HG02623 (cell line): ENCODE measurements at regions not wholly inside any gene's neighbourhood (a gene's known extent, or its start where the extent isn't known, plus 50 kb on each side); places are given as distances from the start of the nearest gene placed in this dataset.
"Not testable (repeated sequence)": the region's sequence is repeated elsewhere in the genome, so short reads cannot be mapped to it uniquely, and the experiment has no call there.

Experiments used
- ATAC-seq: cut with Tn5 transposase; IDR thresholded peaks from one replicate; pipeline ENCODE4 v1.9.1; 2021; ENCODE audit warnings: moderate library complexity; ENCODE audit not compliant: unreplicated experiment

GRCh38 chr4:10853196-10853595, 168.6 kb upstream of the CLNK start:
- ATAC-seq: no peak

DNA sequence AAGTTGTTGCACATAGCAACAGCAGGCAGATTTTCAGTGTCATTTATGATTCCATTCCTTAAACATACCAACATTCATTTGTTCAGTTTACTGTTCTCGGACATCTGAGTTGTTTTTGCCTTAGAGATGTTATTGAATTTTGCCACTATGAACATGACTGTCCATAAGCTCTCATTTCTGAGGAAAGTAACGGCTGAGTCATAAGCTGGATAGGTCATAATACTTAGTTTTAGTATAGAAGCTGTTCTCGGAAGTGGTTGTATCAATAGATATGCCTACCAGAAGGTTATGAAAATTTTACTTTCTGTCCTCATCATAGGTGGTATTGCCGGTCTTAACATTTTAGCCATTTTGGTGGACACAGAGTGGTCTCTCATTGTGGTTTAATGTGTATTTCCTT, 157.1 kb upstream of the CLNK start:
- no peak for ATAC-seq

DNA sequence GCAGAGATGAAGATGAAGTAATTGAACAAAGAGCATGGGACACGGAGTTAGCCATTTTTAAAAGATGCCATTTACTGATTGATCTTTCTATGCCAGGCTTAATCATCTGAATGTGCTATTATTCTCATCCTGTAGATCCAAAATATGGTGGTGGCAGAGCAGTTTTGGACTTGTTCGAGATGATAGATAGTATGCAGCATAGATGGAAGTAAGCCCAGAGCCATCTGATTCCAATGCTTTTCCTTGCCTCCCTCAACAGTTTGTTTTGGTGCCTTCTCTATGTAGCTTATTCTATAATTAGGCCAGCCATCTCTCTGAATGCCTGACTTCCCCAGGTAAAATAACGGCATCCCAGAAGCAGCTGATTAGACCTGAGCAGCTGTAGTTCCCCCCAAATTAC, 152.6 kb upstream of the CLNK start:
- ATAC-seq: no peak

- no peak for ATAC-seq
Observed at GRCh38 chr4:10832806-10833628, 148.4 kb upstream of the CLNK start.

DNA sequence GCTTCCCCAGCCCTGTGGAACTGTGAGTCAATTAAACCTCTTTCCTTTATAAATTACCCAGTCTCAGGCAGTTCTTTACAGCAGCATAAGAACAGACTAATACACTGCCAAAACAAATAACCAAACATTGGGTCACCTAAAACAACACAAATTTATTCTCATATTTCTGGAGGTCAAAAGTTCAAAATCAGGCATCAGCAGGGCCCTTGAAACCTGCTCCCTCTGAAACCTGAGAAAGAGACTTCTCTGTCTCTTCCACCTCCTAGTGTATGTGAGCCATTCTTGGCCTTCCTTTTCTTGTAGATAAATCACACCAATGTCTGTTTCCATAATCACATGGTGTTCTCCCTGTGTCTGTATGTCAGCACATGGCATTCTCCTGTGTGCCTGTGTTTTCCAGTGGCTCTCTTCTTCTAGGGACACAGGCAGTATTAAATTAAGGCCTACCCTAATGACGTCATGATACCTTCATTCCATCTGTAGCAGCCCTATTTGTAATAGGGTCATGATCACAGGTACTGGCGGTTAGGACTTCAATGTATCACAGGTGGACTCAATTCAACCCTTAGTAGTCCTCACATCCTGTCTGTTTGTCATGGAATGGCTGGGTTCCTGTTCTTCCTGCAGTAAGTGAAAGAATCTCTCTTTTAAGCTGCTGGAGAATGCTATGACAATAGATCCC, 147.3 kb upstream of the CLNK start:
- no peak for ATAC-seq

- not testable (repeated sequence) for ATAC-seq
Observed at GRCh38 chr4:10828918-10829538, 144.5 kb upstream of the CLNK start.

DNA sequence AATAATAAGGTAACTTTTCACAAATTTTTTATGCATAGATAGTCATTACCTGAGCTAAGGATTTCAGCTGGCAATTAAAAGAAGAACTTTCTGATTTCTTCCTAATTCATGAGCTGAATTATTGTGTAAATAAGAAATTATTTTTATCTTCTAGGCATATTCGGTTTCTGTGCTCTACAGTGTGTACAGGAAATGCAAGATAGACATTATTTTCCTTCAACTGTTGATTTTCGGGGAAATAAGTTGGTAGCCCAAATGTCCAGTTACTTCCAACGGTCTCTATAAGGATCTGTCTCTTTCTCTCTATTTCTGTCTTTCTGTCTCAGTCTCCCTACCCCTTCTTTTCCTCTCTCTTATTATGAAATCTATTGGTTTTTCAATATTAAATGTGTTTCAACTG, 137.3 kb upstream of the CLNK start:
- no peak for ATAC-seq

GRCh38 chr4:10816571-10816970, 132.0 kb upstream of the CLNK start:
- ATAC-seq: no peak

DNA sequence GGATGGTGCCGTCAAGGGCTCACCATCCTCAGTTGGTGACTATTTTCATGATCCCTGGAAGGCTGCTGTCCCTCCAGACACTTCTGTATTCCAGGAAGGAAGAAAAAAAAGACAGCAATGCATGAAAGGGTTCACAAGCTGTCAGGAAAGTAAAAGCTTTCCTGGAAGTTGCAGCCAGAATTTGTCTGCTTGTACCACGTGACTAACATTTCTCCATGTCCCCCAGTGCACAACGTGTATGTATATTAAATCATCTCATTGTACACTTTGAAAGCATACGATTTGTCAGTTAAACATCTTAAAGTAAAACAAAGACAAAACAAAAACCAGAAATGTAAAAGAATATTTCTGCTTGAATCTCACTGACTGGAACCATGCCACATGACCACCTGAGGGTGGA, 127.4 kb upstream of the CLNK start:
- no peak for ATAC-seq

GRCh38 chr4:10810411-10810810, 125.8 kb upstream of the CLNK start:
- no peak for ATAC-seq

GRCh38 chr4:10809905-10810304, 125.3 kb upstream of the CLNK start:
- ATAC-seq: peak; percentile 69

DNA sequence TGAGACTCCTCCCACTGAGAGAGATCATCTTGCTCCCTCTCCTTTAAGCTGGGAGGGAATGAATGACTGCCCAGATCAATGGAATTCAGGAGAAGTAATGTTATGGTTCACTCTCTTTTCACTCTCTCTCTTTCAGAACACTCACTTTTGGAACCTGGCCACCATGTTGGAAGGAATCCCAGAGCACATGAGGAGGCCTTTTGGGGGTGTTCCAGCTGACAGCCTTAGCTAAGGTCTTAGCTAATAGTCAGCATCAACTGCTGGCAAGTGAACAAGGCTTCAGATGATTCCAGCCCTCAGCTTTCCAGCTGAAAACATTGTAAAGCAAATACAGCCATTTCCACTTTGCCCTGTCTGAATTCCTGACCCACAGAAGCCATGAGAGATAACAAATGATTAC, 124.0 kb upstream of the CLNK start:
- no peak for ATAC-seq

- ATAC-seq: no peak
Observed at GRCh38 chr4:10806953-10807645, 122.5 kb upstream of the CLNK start.

DNA sequence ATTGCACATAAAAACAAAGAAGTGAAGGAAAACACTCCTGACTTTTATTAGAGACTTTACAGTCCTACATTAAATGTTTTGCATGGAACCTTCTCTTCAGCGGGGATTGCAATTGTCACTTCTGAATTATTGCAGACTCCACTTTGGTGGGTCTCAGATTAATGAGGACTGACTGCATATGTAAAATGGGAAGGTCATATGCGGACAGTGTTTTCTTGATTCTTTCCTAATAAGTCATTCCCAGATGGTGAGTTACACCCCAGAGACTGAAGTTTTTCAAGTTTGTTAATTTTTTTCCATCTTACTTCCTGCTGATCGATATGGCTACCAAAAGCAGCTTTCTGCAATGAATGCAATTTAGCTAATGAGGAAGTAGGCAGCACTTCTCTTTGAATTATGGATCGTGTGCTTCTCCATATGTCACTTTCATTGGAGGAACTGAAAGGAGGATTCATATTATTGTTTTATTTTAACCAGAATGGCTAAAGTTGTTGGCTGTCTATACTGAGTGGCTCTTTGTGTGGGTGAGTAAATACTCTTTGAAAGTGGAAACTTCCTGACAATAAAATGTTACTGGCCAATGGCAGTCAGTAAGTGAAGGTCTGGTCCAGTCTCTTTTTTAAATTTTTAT, 119.3 kb upstream of the CLNK start:
- no peak for ATAC-seq

GRCh38 chr4:10787365-10787764, 102.8 kb upstream of the CLNK start:
- no peak for ATAC-seq

- no peak for ATAC-seq
Observed at GRCh38 chr4:10784621-10785020, 100.1 kb upstream of the CLNK start.

DNA sequence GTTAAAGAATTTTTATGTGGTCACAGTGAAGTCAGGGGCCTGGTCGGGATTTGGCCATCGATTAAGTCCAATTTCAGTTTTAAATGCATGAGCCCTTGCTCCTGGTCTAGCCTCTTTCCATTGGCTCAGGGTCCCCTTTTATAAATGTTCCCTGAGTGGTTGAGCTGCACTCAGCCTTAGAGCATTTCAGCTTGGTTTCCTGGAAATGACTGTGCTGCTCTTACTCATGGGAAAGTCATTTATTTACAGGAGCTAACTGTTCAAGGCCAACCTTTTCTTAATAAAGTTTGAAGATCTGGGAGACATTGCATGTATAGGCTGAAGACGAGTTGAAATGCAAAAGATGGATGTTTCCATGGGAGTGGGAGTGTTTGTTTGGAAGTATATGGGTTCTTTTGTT, 98.8 kb upstream of the CLNK start:
- no peak for ATAC-seq

GRCh38 chr4:10781805-10782204, 97.2 kb upstream of the CLNK start:
- ATAC-seq: no peak

DNA sequence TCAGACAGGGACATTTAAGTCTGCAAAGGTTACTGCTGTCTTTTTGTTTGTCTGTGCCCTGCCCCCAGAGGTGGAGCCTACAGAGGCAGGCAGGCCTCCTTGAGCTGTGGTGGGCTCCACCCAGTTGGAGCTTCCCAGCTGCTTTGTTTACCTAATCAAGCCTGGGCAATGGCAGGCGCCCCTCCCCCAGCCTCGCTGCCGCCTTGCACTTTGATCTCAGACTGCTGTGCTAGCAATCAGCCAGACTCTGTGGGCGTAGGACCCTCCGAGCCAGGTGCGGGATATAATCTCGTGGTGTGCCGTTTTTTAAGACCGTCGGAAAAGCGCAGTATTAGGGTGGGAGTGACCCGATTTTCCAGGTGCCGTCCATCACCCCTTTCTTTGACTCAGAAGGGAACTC, 96.2 kb upstream of the CLNK start:
- not testable (repeated sequence) for ATAC-seq

DNA sequence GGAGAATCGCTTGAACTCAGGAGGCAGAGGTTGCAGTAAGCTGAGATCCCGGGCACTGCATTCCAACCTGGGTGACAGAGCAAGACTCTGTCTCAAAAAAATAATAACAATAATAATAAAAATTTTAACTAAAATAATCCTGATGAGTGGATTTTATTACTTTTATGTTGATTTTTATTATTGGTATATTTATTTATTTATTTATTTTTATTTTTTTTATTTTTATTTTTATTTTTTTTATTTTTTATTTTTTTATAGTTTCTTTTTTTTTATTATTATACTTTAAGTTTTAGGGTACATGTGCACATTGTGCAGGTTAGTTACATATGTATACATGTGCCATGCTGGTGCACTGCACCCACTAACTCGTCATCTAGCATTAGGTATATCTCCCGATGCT, 90.6 kb upstream of the CLNK start:
- not testable (repeated sequence) for ATAC-seq

- no peak for ATAC-seq
Observed at GRCh38 chr4:10773656-10774055, 89.1 kb upstream of the CLNK start.
